GM21381 (cell line): ENCODE measurements at regions not wholly inside any gene's neighbourhood (a gene's known extent, or its start where the extent isn't known, plus 50 kb on each side); places are given as distances from the start of the nearest gene placed in this dataset.

Source experiments
- ATAC-seq: cut with Tn5 transposase; IDR thresholded peaks from one replicate; pipeline ENCODE4 v1.9.1; 2021; ENCODE audit warnings: mild to moderate bottlenecking, moderate library complexity; ENCODE audit not compliant: unreplicated experiment

- peak; percentile 97 for ATAC-seq
Observed at GRCh38 chr2:8049851-8050571, 631.8 kb upstream of the ID2 start.

- no peak for ATAC-seq
Observed at GRCh38 chr2:8053216-8053615, 628.6 kb upstream of the ID2 start.

- ATAC-seq: no peak
Observed at GRCh38 chr2:8054070-8054469, 627.8 kb upstream of the ID2 start.

GRCh38 chr2:8058652-8059051 lies 623.2 kb upstream of the ID2 start:
- no peak for ATAC-seq

GRCh38 chr2:8059255-8059654 lies 622.6 kb upstream of the ID2 start:
- no peak for ATAC-seq

GRCh38 chr2:8059794-8060193 lies 622.1 kb upstream of the ID2 start:
- ATAC-seq: no peak

GRCh38 chr2:8061219-8061618 lies 620.6 kb upstream of the ID2 start:
- no peak for ATAC-seq

GRCh38 chr2:8064603-8065002 lies 617.3 kb upstream of the ID2 start:
- ATAC-seq: no peak

- ATAC-seq: no peak
Observed at GRCh38 chr2:8065191-8065590, 616.7 kb upstream of the ID2 start.

- no peak for ATAC-seq
Observed at GRCh38 chr2:8067784-8068336, 614.0 kb upstream of the ID2 start.

- ATAC-seq: no peak
Observed at GRCh38 chr2:8072907-8073306, 608.9 kb upstream of the ID2 start.

GRCh38 chr2:8073916-8074315 lies 607.9 kb upstream of the ID2 start:
- no peak for ATAC-seq

GRCh38 chr2:8076448-8077342 lies 605.2 kb upstream of the ID2 start:
- ATAC-seq: peak; percentile 57

- ATAC-seq: no peak
Observed at GRCh38 chr2:8078705-8079104, 603.2 kb upstream of the ID2 start.

- no peak for ATAC-seq
Observed at GRCh38 chr2:8080063-8080462, 601.8 kb upstream of the ID2 start.

GRCh38 chr2:8081130-8081529 lies 600.7 kb upstream of the ID2 start:
- ATAC-seq: no peak

GRCh38 chr2:8082840-8083239 lies 599.0 kb upstream of the ID2 start:
- no peak for ATAC-seq

GRCh38 chr2:8086357-8086756 lies 595.5 kb upstream of the ID2 start:
- no peak for ATAC-seq

- ATAC-seq: no peak
Observed at GRCh38 chr2:8086796-8087479, 594.9 kb upstream of the ID2 start.

GRCh38 chr2:8087480-8087840 lies 594.4 kb upstream of the ID2 start:
- no peak for ATAC-seq

- no peak for ATAC-seq
Observed at GRCh38 chr2:8088810-8089209, 593.0 kb upstream of the ID2 start.
